Esophagus squamous epithelium (tissue), 4 donors: ENCODE measurements at regions not wholly inside any gene's neighbourhood (a gene's known extent, or its start where the extent isn't known, plus 50 kb on each side); places are given as distances from the start of the nearest gene placed in this dataset.

Source experiments
- POLR2A ChIP-seq, 4 donors: fragments of 450-650 bp; IDR thresholded peaks; one replicate each; pipeline ENCODE4 v1.6.1; 2017; ENCODE audit warnings: antibody characterized with exemption in 4 of 4, mild to moderate bottlenecking in 4 of 4, moderate library complexity in 3 of 4
- TF ChIP-seq, protein P1 (sequence below), 6 experiments: fragments of 450-650 bp in 4 of 6; fragments of 200-600 bp in 2 of 6; sonication (generic) in 2 of 6; IDR thresholded peaks; one replicate each; pipeline ENCODE4 v1.5.1; 2016 to 2019; ENCODE audit warnings: antibody characterized with exemption in 6 of 6, mild to moderate bottlenecking in 4 of 6, moderate library complexity in 4 of 6

DNA sequence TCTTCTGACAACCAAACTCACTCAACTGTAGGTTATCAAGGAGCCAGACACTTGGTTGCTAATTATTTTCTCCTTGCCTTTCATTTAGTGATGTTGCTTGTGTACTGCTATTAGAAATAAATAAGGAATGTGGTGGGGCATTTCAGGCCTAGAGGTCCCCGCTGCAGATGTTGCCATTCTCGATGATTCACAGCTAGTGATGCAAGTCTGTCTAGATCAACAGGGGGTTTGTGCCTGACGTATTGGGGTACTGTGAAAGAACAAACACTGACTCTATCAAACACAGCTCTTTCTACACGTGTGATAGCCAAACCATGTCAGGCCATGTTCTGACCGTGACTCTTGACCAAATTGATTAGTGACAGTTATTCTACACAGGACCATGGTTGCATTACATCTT is 144.7 kb downstream of the OSTF1 start:
- TF ChIP-seq, protein P1, sequence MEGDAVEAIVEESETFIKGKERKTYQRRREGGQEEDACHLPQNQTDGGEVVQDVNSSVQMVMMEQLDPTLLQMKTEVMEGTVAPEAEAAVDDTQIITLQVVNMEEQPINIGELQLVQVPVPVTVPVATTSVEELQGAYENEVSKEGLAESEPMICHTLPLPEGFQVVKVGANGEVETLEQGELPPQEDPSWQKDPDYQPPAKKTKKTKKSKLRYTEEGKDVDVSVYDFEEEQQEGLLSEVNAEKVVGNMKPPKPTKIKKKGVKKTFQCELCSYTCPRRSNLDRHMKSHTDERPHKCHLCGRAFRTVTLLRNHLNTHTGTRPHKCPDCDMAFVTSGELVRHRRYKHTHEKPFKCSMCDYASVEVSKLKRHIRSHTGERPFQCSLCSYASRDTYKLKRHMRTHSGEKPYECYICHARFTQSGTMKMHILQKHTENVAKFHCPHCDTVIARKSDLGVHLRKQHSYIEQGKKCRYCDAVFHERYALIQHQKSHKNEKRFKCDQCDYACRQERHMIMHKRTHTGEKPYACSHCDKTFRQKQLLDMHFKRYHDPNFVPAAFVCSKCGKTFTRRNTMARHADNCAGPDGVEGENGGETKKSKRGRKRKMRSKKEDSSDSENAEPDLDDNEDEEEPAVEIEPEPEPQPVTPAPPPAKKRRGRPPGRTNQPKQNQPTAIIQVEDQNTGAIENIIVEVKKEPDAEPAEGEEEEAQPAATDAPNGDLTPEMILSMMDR (IDR thresholded peaks at IDR 0.05), result no peak
- TF ChIP-seq POLR2A (IDR thresholded peaks at IDR 0.05), result no peak
